ENCODE measurements at regions not wholly inside any gene's neighbourhood (a gene's known extent, or its start where the extent isn't known, plus 50 kb on each side); places are given as distances from the start of the nearest gene placed in this dataset.

DNA sequence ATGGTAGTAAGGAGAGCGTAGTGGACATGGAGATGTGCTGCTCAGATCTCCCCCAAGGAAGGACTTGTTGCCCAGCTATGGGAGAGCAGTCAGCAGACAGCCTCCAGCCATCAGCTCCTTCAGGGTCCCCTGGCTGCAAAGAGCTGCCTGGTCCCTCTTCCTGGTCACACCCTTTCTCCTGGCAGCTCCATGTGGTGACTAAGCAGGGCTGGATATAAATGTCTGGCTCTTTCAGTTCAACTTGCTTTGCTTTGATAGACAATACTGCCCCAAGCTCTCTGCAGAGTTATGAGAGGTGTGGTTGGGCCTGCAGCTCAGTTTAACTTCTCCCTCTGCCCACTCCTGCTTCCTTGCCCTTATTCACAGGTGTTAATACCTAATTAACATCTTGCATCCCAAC is 64.1 kb upstream of the DDR1 start (continued):
- TF ChIP-seq REST (IDR thresholded peaks at IDR 0.05; ENCODE audit: low read depth, low read length) (no peak), SUPT20H (IDR thresholded peaks at IDR 0.05; ENCODE audit: borderline replicate concordance, control insufficient read depth, low read depth, low read length) (no peak), ZSCAN29 (IDR thresholded peaks at IDR 0.05) (no peak), POLR2AphosphoS2 (IDR thresholded peaks at IDR 0.05; ENCODE audit: low read depth, low read length) (no peak), SMAD5 (IDR thresholded peaks at IDR 0.05; ENCODE audit: low read depth) (no peak), SMC3 (IDR thresholded peaks at IDR 0.05; ENCODE audit: borderline replicate concordance, low read length) (no peak), ZNF24 (IDR thresholded peaks at IDR 0.05) (no peak), MEF2B (IDR thresholded peaks at IDR 0.05; ENCODE audit: partially characterized antibody, poor library complexity, severe bottlenecking) (no peak)
- TF ChIP-seq, protein P1, sequence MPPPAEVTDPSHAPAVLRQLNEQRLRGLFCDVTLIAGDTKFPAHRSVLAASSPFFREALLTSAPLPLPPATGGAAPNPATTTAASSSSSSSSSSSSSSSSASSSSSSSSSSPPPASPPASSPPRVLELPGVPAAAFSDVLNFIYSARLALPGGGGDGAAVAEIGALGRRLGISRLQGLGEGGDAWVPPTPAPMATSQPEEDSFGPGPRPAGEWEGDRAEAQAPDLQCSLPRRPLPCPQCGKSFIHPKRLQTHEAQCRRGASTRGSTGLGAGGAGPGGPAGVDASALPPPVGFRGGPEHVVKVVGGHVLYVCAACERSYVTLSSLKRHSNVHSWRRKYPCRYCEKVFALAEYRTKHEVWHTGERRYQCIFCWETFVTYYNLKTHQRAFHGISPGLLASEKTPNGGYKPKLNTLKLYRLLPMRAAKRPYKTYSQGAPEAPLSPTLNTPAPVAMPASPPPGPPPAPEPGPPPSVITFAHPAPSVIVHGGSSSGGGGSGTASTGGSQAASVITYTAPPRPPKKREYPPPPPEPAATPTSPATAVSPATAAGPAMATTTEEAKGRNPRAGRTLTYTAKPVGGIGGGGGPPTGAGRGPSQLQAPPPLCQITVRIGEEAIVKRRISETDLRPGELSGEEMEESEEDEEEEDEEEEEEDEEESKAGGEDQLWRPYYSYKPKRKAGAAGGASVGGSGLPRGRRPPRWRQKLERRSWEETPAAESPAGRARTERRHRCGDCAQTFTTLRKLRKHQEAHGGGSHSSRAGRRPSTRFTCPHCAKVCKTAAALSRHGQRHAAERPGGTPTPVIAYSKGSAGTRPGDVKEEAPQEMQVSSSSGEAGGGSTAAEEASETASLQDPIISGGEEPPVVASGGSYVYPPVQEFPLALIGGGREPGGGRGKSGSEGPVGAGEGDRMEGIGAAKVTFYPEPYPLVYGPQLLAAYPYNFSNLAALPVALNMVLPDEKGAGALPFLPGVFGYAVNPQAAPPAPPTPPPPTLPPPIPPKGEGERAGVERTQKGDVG (CRISPR knock-in tag; IDR thresholded peaks at IDR 0.05) = no peak
- TF ChIP-seq, protein P2, sequence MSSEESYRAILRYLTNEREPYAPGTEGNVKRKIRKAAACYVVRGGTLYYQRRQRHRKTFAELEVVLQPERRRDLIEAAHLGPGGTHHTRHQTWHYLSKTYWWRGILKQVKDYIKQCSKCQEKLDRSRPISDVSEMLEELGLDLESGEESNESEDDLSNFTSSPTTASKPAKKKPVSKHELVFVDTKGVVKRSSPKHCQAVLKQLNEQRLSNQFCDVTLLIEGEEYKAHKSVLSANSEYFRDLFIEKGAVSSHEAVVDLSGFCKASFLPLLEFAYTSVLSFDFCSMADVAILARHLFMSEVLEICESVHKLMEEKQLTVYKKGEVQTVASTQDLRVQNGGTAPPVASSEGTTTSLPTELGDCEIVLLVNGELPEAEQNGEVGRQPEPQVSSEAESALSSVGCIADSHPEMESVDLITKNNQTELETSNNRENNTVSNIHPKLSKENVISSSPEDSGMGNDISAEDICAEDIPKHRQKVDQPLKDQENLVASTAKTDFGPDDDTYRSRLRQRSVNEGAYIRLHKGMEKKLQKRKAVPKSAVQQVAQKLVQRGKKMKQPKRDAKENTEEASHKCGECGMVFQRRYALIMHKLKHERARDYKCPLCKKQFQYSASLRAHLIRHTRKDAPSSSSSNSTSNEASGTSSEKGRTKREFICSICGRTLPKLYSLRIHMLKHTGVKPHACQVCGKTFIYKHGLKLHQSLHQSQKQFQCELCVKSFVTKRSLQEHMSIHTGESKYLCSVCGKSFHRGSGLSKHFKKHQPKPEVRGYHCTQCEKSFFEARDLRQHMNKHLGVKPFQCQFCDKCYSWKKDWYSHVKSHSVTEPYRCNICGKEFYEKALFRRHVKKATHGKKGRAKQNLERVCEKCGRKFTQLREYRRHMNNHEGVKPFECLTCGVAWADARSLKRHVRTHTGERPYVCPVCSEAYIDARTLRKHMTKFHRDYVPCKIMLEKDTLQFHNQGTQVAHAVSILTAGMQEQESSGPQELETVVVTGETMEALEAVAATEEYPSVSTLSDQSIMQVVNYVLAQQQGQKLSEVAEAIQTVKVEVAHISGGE (CRISPR knock-in tag; IDR thresholded peaks at IDR 0.05) = no peak

Data from GM12878 (cell line).